ENCODE measurements at regions not wholly inside any gene's neighbourhood (a gene's known extent, or its start where the extent isn't known, plus 50 kb on each side); places are given as distances from the start of the nearest gene placed in this dataset.
"Not testable (repeated sequence)": the region's sequence is repeated elsewhere in the genome, so short reads cannot be mapped to it uniquely, and the experiment has no call there.

GRCh38 chr10:46768515-46769291 lies 142.5 kb upstream of the PTPN20 start:
- POLR2A ChIA-PET; H3K4me1 ChIP-seq (ENCODE audit: insufficient read depth, low read length); H3K4me3 ChIP-seq (ENCODE audit: low read length); H3K9me3 ChIP-seq (ENCODE audit: low read length); H3K27me3 ChIP-seq (ENCODE audit: insufficient read depth, low read length, poor library complexity, severe bottlenecking); H3K36me3 Mint-ChIP-seq; H3K27ac ChIP-seq (ENCODE audit: low read depth, low read length); H3K27ac Mint-ChIP-seq; H3K4me3 Mint-ChIP-seq; H3K36me3 ChIP-seq (ENCODE audit: insufficient read depth, low read length); H3K4me1 Mint-ChIP-seq; H3K9me3 Mint-ChIP-seq; CTCF ChIA-PET; H3K27me3 Mint-ChIP-seq: not testable (repeated sequence)
- peak in 1 of 5 donors; percentile 4 for DNase-seq

GRCh38 chr10:46773178-46773896 lies 137.9 kb upstream of the PTPN20 start:
- H3K9me3 ChIP-seq (ENCODE audit: low read length); H3K36me3 Mint-ChIP-seq; H3K4me1 ChIP-seq (ENCODE audit: insufficient read depth, low read length); H3K4me3 Mint-ChIP-seq; POLR2A ChIA-PET; H3K9me3 Mint-ChIP-seq; H3K27me3 ChIP-seq (ENCODE audit: insufficient read depth, low read length, poor library complexity, severe bottlenecking); DNase-seq; H3K27ac Mint-ChIP-seq; H3K4me1 Mint-ChIP-seq; CTCF ChIA-PET; H3K36me3 ChIP-seq (ENCODE audit: insufficient read depth, low read length); H3K27ac ChIP-seq (ENCODE audit: low read depth, low read length); H3K4me3 ChIP-seq (ENCODE audit: low read length); H3K27me3 Mint-ChIP-seq: not testable (repeated sequence)

- H3K4me3 Mint-ChIP-seq; H3K27me3 ChIP-seq (ENCODE audit: insufficient read depth, low read length, poor library complexity, severe bottlenecking); CTCF ChIA-PET; H3K27ac Mint-ChIP-seq; H3K9me3 ChIP-seq (ENCODE audit: low read length); H3K36me3 Mint-ChIP-seq; H3K4me3 ChIP-seq (ENCODE audit: low read length); H3K27me3 Mint-ChIP-seq; H3K4me1 ChIP-seq (ENCODE audit: insufficient read depth, low read length); H3K9me3 Mint-ChIP-seq; H3K36me3 ChIP-seq (ENCODE audit: insufficient read depth, low read length); H3K4me1 Mint-ChIP-seq; H3K27ac ChIP-seq (ENCODE audit: low read depth, low read length): not testable (repeated sequence)
- DNase-seq, result peak in 1 of 5 donors; percentile 29
- POLR2A ChIA-PET, result interaction anchor here (0.6 kb wide), 1 partner anchor 324 kb away, joined by 3 read pairs; no protein-coding TSS in a partner anchor
These were observed 137.4 kb upstream of the PTPN20 start for GRCh38 chr10:46773897-46774236.

GRCh38 chr10:46774366-46774765 lies 136.9 kb upstream of the PTPN20 start:
- H3K36me3 ChIP-seq (ENCODE audit: insufficient read depth, low read length); H3K36me3 Mint-ChIP-seq; H3K27me3 Mint-ChIP-seq; H3K4me3 ChIP-seq (ENCODE audit: low read length); H3K27ac Mint-ChIP-seq; H3K4me1 Mint-ChIP-seq; DNase-seq; CTCF ChIA-PET; H3K4me1 ChIP-seq (ENCODE audit: insufficient read depth, low read length); H3K4me3 Mint-ChIP-seq; H3K9me3 Mint-ChIP-seq; H3K27ac ChIP-seq (ENCODE audit: low read depth, low read length); H3K27me3 ChIP-seq (ENCODE audit: insufficient read depth, low read length, poor library complexity, severe bottlenecking); H3K9me3 ChIP-seq (ENCODE audit: low read length): not testable (repeated sequence)
- POLR2A ChIA-PET, result interaction anchor here (0.6 kb wide), 1 partner anchor 323 kb away, joined by 3 read pairs; no protein-coding TSS in a partner anchor

GRCh38 chr10:46774945-46775667 lies 136.1 kb upstream of the PTPN20 start:
- H3K4me1 ChIP-seq (ENCODE audit: insufficient read depth, low read length); H3K27me3 ChIP-seq (ENCODE audit: insufficient read depth, low read length, poor library complexity, severe bottlenecking); H3K4me1 Mint-ChIP-seq; H3K27ac Mint-ChIP-seq; H3K27ac ChIP-seq (ENCODE audit: low read depth, low read length); H3K4me3 ChIP-seq (ENCODE audit: low read length); H3K9me3 ChIP-seq (ENCODE audit: low read length); H3K4me3 Mint-ChIP-seq; POLR2A ChIA-PET; H3K36me3 Mint-ChIP-seq; H3K27me3 Mint-ChIP-seq; H3K9me3 Mint-ChIP-seq; DNase-seq; CTCF ChIA-PET; H3K36me3 ChIP-seq (ENCODE audit: insufficient read depth, low read length): not testable (repeated sequence)

GRCh38 chr10:46775668-46776059 lies 135.6 kb upstream of the PTPN20 start:
- DNase-seq; H3K9me3 Mint-ChIP-seq; POLR2A ChIA-PET; H3K27me3 ChIP-seq (ENCODE audit: insufficient read depth, low read length, poor library complexity, severe bottlenecking); H3K27ac Mint-ChIP-seq; H3K4me3 Mint-ChIP-seq; H3K4me1 ChIP-seq (ENCODE audit: insufficient read depth, low read length); H3K27ac ChIP-seq (ENCODE audit: low read depth, low read length); H3K4me1 Mint-ChIP-seq; CTCF ChIA-PET; H3K27me3 Mint-ChIP-seq; H3K36me3 ChIP-seq (ENCODE audit: insufficient read depth, low read length); H3K9me3 ChIP-seq (ENCODE audit: low read length); H3K36me3 Mint-ChIP-seq; H3K4me3 ChIP-seq (ENCODE audit: low read length): not testable (repeated sequence)

- H3K27me3 Mint-ChIP-seq; H3K4me1 ChIP-seq (ENCODE audit: insufficient read depth, low read length); H3K9me3 ChIP-seq (ENCODE audit: low read length); POLR2A ChIA-PET; H3K36me3 Mint-ChIP-seq; H3K4me1 Mint-ChIP-seq; CTCF ChIA-PET; H3K4me3 Mint-ChIP-seq; H3K27me3 ChIP-seq (ENCODE audit: insufficient read depth, low read length, poor library complexity, severe bottlenecking); H3K36me3 ChIP-seq (ENCODE audit: insufficient read depth, low read length); H3K9me3 Mint-ChIP-seq; H3K27ac Mint-ChIP-seq; H3K27ac ChIP-seq (ENCODE audit: low read depth, low read length); DNase-seq; H3K4me3 ChIP-seq (ENCODE audit: low read length): not testable (repeated sequence)
These were observed 131.7 kb upstream of the PTPN20 start for GRCh38 chr10:46779571-46779970.

- H3K27me3 ChIP-seq (ENCODE audit: insufficient read depth, low read length, poor library complexity, severe bottlenecking); POLR2A ChIA-PET; H3K36me3 Mint-ChIP-seq; H3K4me1 ChIP-seq (ENCODE audit: insufficient read depth, low read length); H3K27ac Mint-ChIP-seq; H3K27ac ChIP-seq (ENCODE audit: low read depth, low read length); H3K9me3 ChIP-seq (ENCODE audit: low read length); H3K9me3 Mint-ChIP-seq; H3K27me3 Mint-ChIP-seq; CTCF ChIA-PET; DNase-seq; H3K4me1 Mint-ChIP-seq; H3K36me3 ChIP-seq (ENCODE audit: insufficient read depth, low read length); H3K4me3 Mint-ChIP-seq; H3K4me3 ChIP-seq (ENCODE audit: low read length): not testable (repeated sequence)
These were observed 131.1 kb upstream of the PTPN20 start for GRCh38 chr10:46780164-46780563.
